Activated T-cell treated with anti-CD3 and anti-CD28 coated beads for 24 hours (primary cell): ENCODE measurements at regions not wholly inside any gene's neighbourhood (a gene's known extent, or its start where the extent isn't known, plus 50 kb on each side); places are given as distances from the start of the nearest gene placed in this dataset.

Experiments
- DNase-seq: peaks from one replicate; pipeline ENCODE4 v3.0.0-alpha.2; 2020; ENCODE audit warnings: low read depth

DNA sequence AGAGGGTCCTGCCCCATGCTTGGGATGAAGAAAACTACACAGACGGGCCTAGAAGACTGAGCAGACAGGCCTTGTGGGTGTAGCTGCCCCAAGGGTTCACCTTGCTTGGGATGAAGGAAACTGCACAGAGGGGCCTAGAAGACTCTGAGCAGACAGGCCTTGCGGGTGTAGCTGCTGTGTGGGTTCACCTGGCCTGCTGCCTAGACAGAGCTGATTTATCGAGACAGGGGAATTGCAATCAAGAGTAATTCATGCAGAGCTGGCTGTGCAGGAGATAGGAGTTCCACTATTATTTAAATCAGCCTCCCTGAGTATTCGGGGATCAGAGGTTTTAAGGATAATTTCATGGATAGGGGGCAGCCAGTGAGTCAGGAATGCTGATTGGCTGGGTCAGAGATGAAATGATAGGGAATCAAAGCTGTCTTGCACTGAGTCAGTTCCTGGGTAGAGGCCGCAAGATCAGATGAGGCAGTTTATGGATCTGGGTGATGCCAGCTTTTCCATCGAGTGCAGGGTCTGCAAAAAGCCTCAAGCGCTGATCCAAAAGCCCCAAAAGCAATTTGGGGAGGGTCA, 341.4 kb downstream of the GALR1 start:
- DNase-seq, result no peak

DNA sequence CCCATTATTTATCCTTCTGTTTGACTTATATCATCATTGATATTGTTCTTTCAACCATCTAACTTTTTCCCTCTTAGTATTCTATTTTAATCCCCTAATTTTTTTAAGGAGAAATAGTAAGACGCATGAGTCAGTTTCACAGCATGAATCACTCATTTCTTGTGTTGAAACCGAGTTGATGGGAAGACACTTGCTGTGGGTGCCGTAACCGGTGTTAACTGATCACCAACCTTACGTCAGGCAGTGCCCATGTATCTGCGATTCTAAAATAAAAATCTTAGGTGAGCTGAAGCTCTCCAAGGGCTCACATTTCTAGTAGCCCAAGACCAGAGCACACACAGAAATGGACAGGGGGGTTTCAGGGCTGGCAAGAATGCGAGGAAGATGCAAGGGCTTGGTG, 348.1 kb downstream of the GALR1 start:
- no peak for DNase-seq

DNA sequence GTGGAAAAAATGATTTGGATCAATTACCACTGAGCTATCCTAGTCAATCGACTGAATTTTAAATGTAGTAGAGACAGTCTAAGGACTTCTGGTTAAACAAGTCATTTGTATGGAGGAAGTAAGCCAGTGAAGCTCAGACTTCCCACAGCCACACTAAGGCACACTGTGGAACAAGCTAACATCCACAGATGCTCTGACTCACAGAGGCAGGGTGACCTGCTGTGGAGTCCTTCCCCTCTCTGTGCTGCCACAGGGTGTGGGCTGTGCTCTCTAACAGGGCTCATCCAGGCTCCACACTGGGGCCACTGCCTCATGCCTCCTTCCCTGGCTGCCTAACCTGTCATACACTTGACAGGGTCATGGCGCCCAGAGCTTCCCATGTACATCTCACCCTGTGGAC, 351.0 kb downstream of the GALR1 start:
- DNase-seq, result no peak

DNA sequence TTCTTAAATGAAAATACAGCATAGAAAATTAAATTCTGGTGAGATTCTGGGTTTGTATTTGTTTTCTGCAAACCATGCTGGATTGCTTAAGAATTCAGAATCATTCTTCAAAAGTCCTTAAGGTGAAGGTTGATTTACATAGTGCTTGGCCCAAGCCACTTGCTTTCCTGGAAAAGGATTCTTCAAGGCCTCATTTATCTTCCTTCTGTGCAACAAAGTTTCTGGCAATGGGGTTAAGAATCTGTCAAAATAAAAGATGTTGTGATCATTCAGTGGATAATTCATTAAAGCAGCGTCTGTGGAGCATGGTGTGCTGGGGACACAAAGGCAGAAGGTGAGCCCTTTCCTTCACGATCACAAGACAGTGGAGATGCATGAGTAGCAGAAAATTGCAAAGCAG, 351.9 kb downstream of the GALR1 start:
- no peak for DNase-seq

DNA sequence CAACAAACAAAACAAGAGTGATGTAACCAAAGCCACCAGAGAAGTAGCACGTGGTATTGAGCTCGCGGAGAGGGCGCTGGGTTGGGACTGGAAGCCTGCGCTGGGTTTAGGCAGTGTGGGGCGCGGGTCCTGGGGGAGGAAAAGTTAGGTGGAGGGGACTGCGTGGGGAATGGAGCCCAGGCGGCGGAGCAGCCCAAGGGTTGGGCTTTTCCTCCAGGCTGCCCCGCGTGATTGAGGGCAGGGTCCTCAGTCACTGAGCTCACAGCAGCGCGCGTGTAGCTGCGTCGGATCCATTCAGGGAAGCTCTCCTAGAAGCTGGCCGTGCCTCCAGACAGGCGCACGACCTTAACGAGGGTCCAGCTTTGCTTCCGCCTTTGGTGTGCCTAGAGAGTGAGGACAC, 357.4 kb downstream of the GALR1 start:
- DNase-seq, result no peak

DNA sequence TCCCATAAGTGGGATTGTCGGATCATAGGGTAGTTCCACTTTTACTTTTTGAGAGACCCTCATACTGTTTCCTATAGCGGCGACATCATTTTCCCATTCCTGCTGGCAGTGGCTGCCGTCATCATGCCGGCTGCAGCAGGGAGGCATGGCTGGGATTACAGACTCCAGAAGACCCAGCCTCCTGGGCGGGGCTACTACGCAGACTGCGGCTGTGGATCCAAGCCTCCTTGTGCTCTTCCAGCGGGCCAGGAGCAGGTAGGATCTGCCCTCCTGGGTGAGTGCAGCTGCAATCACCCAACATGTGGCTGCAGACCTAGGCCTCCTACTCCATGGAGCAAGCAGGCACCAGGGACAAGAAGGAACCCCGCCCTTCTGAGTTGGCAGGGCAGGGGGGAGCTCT, 359.2 kb downstream of the GALR1 start:
- DNase-seq, result no peak

DNA sequence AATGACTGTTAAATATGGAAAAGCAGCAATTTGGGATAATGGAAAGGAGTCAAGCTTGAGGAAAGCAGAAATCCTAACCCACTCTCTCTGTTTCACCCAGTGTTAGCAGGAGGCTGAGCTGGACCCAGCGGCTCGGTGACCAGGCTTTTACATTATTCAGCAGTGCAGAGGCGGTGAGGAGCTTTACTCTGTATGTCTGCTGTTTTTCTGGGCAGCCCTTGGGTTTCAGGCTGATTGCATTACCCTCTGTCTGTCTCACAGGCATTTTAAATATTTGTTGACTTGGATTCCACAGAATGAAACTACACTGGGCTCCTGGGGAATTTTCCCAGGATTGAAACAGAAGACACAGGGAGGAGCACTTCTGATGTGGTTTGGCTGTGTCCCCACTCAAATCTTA, 368.0 kb downstream of the GALR1 start:
- DNase-seq, result no peak

DNA sequence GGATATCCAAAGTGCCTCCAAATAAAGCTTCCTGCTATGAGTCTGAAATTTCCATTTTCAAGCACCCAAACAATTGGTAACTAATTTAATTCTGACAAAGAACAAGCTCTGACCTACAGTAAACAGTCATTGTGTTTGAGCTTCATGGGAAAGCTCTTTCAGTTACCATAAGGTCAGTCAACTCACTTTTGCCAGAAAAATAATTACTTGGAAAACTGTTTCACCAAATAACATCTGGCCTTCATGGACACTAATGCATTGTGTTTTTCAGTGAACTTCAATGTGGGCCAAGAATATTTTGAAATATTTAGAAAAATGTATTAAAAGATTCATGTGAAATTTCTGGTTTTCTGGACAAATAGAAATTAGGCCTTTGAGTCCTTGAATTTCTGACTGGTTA, 369.9 kb downstream of the GALR1 start:
- no peak for DNase-seq

DNA sequence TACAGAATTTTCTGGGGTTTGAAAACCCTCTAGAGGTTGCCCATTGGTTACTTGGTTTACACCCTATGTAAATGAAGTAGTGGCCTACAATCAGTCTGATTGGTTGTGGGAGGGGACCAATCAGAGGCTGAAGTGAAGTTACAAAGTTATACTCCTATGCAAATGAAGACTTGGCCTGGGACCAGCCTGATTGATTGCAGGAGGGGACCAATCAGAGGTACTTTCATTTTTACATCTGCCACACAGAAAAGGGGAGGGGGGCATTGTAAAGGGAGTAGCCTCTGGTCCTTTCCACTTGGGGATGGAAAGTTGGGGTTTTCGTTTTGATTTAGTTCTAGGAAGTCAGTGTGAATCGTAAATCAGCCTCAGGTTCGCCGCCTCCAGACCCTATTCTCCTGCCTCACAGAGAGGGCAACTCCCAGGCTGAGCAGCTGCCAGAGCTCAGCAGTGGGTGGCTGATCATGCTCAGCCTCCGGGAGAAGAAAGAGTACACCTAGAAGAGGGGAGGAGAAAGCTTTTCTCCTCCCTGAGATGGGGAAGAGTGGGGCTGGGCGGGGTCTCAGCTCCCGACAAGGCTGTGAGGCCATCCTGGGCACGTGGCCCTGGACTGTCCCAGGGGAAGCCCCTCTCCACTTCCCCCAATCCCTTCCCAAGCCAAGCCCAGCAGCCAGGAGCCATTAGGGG, 372.5 kb downstream of the GALR1 start:
- no peak for DNase-seq

DNA sequence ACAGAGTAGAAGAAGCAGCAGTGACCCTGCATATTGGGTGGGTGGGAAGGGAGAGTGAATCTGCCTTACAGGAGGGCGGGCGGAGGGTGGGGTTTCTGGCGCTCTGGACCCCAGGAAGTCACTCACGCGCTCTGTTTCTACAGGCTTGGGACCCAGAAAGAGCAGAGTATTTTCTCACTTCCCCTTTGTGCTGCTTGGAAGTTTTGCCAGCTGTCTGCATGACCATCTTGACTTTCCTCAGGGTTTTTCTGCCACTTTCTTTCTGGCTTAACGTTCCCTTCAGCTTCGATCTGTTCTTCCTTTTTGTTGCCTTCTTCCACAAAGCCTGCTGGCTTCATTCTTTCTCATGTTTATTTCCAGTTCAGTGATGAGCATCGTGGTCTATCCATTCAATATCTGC, 383.1 kb downstream of the GALR1 start:
- DNase-seq, result no peak

DNA sequence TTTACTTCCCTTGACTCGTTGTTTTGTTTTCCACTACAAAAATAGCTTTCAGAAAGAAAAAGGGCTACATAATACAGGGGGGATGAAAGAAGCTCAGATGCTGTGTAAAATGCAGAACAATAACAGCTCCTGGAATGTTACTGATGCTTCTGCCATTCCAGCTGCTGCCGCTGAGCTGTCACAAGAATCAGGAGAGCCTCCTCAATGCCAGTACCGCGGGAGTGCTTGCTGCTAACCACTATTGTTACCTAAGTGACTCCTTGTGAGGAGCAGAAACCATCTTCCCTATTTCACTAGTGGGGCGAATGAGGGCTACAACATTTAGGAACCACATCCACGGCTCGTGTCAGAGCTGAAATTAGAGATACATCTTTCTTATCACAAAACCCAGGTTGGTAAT, 384.8 kb downstream of the GALR1 start:
- no peak for DNase-seq

DNA sequence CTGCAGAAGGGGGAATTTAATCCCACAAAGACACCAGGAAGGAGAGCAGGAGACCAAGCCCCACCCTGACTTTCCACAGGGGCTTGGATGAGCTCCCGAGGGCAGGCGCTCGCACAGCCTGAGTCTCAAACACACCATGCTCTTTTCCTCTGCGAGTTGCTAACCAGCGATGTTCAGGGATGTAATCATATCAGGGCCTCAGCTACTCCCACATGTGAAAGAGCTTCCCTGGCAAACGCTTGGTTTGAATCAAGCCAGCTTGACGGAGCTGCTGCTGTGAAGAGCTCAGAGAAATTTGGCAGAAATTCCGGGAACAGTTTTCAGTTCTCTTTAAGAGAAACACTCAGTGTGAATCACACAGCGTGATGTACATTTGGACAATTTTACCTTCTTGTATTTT, 385.8 kb downstream of the GALR1 start:
- no peak for DNase-seq

DNA sequence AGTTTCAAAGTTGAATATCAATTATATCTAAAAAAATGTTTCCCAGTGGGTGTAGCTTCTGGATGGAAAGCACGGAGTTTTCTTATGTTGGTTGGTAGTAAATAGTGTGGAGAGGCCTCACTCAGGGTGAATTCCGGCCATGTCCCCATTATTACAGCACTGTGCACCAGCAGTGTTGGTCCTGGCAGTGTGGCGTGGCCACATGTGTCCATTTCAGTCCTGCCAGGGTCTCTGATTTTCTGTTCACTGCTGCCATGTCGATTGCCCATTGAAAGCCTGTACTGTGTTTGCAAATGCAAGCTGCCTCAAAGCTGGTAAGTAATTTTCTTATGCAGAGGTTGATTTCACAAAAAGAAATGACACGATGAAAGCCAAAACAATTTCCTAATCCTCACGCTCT, 386.2 kb downstream of the GALR1 start:
- no peak for DNase-seq

DNA sequence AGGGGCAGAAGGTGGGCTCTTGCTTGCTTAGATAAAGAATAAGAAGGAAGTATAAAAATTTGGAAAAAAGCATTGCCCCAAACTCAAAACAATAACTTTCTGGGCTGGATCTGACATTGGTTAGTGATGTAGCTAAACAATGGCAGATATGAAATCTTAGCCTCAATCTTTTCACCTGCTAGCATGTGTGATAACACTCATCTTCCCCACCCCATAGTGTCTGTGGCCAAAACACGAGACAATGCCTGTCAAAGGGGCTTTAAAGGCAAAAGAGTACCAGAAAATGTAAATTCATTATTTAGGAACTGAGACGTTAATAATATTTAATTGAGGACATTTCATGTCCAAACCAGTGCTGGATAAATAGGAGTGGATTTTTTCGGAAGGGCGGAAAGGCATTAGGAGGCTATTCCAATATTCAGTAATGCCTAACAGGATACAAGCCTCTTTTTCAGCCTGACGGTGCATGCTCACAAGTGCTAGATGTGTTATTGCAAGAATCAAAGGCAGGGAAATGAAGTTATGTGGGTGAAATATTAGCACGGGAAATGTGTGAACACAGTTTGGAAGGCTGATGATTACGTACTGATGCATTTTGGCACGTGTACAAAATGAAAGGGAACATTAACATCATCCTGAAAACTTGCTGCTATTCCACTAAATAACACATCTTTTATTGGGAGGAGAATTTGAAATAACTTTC, 395.7 kb downstream of the GALR1 start:
- no peak for DNase-seq

DNA sequence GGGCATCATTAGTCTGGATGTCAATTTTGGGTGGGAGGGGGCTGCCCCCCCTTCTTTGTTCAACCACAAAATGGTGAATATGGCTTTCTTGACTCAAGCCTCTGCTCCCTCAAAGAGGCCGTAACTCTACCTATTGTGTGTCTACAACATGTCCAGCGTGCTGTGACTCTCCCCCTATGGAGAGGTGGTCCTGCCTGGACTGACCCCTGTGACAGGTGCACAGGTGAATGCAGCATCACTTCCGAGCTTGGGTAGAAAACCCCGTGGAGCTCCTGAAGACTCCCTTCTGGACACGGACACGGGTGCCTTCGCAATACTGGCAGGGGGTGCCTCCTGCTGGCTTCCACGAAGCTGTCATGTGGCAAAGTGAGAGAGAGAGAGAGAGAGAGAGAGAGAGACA, 397.8 kb downstream of the GALR1 start:
- no peak for DNase-seq

DNA sequence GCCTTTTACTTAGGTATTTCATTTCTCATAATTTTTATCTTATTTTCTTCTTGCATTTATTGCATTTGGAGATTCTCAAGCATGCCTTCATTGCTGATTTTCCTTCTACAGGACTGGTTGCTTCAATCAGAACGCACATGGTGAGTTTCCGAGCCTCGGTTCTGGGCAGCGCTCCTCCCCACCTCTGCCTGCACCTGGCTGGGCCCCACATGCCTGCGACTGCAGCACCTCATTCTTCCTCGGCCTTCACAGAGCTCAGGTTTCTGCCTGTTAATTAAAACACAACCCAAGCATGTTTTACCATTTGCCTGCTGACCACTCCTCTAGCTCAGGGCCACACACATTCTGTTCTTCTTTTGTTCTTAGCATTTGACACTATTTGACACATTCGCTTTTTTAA, 398.8 kb downstream of the GALR1 start:
- no peak for DNase-seq

DNA sequence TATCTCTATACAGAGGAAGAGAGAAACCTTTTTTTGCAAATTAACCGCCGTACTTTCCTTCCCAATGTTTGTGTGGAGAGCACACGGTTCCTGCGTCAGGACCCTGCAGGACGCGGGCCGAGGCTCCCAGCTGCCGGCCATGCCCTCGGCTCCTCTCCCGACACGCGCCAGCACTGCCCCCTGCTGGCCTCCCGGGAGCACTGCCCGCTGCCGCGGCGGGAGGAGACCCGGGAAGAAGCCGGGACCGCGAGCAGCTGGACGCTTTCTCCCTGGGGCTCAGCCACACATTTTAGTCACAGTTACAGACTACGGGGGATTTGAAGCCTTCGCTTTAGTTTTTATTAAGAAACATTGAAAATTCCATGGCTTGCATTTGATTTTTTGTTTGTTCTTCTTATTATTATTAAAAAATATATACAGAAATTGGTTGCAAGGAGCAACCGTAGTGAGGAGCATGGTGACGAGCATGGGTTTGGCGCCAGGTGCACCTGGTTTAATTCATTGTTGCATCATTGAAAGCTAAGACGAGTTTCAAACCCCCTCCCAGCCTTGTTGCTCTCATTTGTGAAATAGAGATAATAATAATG, 401.2 kb downstream of the GALR1 start:
- DNase-seq, result peak; percentile 39

DNA sequence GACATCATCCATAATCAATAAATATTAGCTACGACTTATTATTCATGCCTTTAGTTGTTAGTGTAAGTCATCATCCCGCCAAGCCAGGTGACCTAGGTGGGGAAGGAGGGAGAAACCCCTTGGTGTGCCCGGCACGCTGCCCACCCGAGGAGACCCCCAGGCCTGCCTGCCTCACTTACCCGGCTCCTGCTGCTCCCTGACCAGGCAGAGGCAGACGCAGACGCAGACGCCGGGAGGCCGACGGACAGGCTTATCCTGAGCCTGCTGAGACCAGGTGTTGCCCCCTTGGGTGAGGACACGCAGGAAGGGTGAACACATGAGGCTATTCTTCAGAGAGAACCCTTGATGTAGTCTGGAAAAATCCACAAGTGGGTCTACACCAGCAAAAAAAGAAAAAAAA, 401.8 kb downstream of the GALR1 start:
- no peak for DNase-seq

DNA sequence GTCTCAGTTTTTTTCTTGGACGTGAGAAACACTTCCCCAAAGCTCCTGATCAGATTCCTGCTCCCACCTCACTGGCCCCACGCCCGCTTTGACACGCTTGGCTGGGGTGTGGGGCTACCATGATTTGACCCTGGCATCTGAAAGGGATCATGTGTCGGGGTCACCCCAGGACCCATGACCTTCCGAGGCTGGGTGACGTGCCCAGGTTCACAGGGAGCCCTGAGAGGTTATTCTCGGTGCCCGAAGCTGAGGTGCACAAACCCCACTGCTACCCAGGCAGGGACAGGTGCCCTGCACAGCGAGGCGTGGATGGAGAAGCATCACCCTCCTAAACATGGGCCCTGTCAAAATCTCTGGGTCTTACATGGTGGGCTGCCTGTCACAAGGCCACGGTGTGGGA, 404.1 kb downstream of the GALR1 start:
- no peak for DNase-seq

DNA sequence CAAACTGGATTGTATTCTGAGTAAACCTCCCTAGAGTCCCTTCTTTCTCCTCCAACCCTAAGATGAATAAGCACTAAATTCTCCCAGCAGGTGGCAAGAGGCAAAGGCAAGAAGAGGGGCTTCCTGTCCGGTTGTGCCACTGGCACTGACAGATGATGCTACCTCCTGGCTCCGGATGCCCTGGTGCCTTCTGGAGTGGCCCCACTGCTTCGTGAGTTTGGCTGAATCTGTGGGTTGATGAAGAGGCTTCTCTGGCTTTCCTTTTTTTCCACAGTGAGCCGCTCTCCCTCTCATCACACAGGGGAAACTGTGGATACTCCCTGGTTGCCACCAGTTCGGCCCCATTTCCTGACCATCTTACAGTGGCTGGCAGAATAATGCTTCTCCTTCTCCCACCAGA, 404.7 kb downstream of the GALR1 start:
- no peak for DNase-seq

DNA sequence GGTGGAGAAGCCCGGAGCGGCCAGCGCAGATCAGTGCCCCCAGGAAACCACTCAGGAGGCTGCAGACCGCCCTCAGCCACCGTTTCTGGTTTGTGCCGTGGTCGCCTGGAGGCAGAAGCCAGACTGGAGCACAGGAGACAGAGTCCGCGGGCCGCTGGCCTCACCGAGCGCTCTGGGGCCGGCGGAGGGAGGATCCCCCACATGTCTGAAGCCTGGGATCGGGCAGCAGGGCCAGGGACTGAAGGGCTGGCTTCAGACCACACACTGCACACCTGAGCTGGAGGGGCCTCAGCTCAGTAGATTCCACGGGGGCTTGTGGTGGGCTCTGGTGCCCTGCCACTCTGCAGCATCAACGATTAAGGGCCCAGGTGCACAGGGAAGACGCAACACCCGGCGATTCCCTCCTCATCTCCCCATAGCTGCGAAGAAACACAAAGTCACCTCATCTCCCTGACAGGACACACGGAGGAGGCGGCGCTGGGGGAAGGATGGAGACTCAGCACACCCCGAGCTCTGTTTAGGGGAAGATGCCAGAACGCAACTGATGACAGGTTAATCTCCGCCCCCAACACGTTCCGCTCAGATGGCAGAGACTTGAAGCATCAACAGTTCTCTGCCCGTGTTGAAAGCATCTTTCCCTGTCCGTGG, 408.1 kb downstream of the GALR1 start:
- DNase-seq, result no peak

DNA sequence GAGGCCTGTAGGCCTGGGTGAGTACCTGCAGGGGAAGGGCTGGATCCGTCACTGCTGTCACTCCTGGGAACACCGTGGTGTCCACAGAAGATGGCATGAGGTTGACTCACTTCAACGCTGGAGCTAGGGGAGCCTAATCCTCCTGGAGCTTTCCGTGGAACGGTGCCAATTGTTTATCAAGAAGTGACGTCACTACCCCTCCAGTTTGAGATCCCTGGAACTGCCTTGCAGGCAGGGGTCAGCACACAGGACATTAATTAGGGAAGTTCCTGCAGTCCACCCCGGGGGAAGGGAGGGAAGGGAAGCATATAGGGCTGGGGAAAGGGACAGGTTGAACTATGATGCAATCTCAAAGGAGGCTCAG, 408.6 kb downstream of the GALR1 start:
- DNase-seq, result no peak
